ENCODE measurements at regions not wholly inside any gene's neighbourhood (a gene's known extent, or its start where the extent isn't known, plus 50 kb on each side); places are given as distances from the start of the nearest gene placed in this dataset.

- no peak for ATAC-seq
- Histone ChIP-seq H4K20me1 (replicated peaks; ENCODE audit: insufficient read depth) (no peaks in the 10 kb centered on the region), H3K4me2 (no peak overlapping the region), H3K4me3 (no peak overlapping the region), H3F3A (replicated peaks; ENCODE audit: low read depth) (no peaks in the 10 kb centered on the region), H3K27me3 (ENCODE audit: insufficient read depth) (no peaks in the 10 kb centered on the region), H3K27ac (ENCODE audit: low read depth) (no peak overlapping the region), H3K36me3 (ENCODE audit: insufficient read depth) (no peaks in the 10 kb centered on the region), H3K4me1 (ENCODE audit: insufficient read depth) (peaks cover 6% of the 10 kb centered on the region), H2AFZ (no peak overlapping the region), H3K9me2 (ENCODE audit: insufficient read depth) (no peaks in the 10 kb centered on the region), H3K79me2 (replicated peaks; ENCODE audit: insufficient read depth) (no peaks in the 10 kb centered on the region)
- peaks cover 7% of the 10 kb centered on the region for H3K27me3 Mint-ChIP-seq (ENCODE audit: insufficient read depth, low read depth, poor library complexity)
- H3K4me3 Mint-ChIP-seq = no peak overlapping the region
- DNase-seq (ENCODE audit: low spot score) = no peak
- H3K27ac Mint-ChIP-seq = no peak overlapping the region
- peaks cover 20% of the 10 kb centered on the region for H3K4me1 Mint-ChIP-seq
- peaks cover 5% of the 10 kb centered on the region; the same call in 1 of the 3 replicates for H3K36me3 Mint-ChIP-seq (ENCODE audit: low read depth)
- TF ChIP-seq, protein P1, sequence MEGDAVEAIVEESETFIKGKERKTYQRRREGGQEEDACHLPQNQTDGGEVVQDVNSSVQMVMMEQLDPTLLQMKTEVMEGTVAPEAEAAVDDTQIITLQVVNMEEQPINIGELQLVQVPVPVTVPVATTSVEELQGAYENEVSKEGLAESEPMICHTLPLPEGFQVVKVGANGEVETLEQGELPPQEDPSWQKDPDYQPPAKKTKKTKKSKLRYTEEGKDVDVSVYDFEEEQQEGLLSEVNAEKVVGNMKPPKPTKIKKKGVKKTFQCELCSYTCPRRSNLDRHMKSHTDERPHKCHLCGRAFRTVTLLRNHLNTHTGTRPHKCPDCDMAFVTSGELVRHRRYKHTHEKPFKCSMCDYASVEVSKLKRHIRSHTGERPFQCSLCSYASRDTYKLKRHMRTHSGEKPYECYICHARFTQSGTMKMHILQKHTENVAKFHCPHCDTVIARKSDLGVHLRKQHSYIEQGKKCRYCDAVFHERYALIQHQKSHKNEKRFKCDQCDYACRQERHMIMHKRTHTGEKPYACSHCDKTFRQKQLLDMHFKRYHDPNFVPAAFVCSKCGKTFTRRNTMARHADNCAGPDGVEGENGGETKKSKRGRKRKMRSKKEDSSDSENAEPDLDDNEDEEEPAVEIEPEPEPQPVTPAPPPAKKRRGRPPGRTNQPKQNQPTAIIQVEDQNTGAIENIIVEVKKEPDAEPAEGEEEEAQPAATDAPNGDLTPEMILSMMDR (conservative IDR thresholded peaks at IDR 0.05; ENCODE audit: low read depth in 2 of 2) = no peak
- no peak for TF ChIP-seq EZH2 (IDR thresholded peaks at IDR 0.05; ENCODE audit: low read depth, unreplicated experiment)
- TF ChIP-seq POLR2AphosphoS5 (IDR thresholded peaks at IDR 0.05; ENCODE audit: low read depth) = no peak
- TF ChIP-seq JUNB (IDR thresholded peaks at IDR 0.05; ENCODE audit: unreplicated experiment) = no peak
- no peak for TF ChIP-seq ETS1 (IDR thresholded peaks at IDR 0.05)
- TF ChIP-seq NANOG (IDR thresholded peaks at IDR 0.05; ENCODE audit: borderline replicate concordance) = no peak
- no peak for TF ChIP-seq EZH2phosphoT487 (IDR thresholded peaks at IDR 0.05; ENCODE audit: unreplicated experiment)
- no peak for TF ChIP-seq REST (IDR thresholded peaks at IDR 0.05; ENCODE audit: unreplicated experiment)
- TF ChIP-seq STAT1 (IDR thresholded peaks at IDR 0.05; ENCODE audit: unreplicated experiment) = no peak
- TF ChIP-seq ZNF462 (CRISPR knock-in tag; IDR thresholded peaks at IDR 0.05) = no peak
- no peak for TF ChIP-seq ZNF114 (CRISPR knock-in tag; IDR thresholded peaks at IDR 0.05)
- no peak for TF ChIP-seq CREB1 (CRISPR knock-in tag; IDR thresholded peaks at IDR 0.05; ENCODE audit: low read depth)
- no peak for TF ChIP-seq ZNF331 (CRISPR knock-in tag; IDR thresholded peaks at IDR 0.05; ENCODE audit: low read depth)
- no peaks in the 10 kb centered on the region; the same call in 1 of the 3 replicates for H3K9me3 Mint-ChIP-seq
Observed at GRCh38 chr9:751137-752051, 90.1 kb upstream of the DMRT1 start.

Data from GM23338 (cell line).